C4-2B (cell line): ENCODE measurements at regions not wholly inside any gene's neighbourhood (a gene's known extent, or its start where the extent isn't known, plus 50 kb on each side); places are given as distances from the start of the nearest gene placed in this dataset.

ENCODE experiments used
- H3K27ac ChIP-seq: fragments of 450-650 bp; 2 replicates; pipeline ENCODE4 v1.5.1; 2017
- CTCF ChIP-seq: fragments of 450-650 bp; conservative IDR thresholded peaks from 2 replicates; pipeline ENCODE4 v1.5.1; 2017; ENCODE audit warnings: mild to moderate bottlenecking
- ZFX ChIP-seq: fragments of 450-650 bp; IDR thresholded peaks from 2 replicates; pipeline ENCODE4 v1.6.1; 2017

DNA sequence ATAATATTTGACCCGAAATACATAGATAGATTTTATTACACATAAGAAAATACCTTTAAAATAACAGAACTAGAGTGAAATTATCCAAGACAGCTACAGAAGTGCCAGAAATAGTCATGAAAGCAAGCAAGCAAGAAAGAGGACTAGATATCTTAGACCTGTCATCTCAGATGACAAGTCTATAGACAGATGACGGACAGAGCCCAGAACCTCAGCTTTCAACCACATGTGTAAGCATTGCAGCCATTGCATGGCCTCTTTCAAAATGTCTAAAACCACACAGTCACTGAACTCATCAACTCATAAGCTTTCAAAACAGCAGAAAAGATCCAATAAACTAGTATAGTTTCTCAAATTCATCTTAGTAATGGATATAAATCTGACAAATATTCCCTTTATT lies 59.8 kb upstream of the FHIT start:
- no peak for TF ChIP-seq ZFX
- no peak for TF ChIP-seq CTCF
- H3K27ac ChIP-seq, result no peak overlapping the region

DNA sequence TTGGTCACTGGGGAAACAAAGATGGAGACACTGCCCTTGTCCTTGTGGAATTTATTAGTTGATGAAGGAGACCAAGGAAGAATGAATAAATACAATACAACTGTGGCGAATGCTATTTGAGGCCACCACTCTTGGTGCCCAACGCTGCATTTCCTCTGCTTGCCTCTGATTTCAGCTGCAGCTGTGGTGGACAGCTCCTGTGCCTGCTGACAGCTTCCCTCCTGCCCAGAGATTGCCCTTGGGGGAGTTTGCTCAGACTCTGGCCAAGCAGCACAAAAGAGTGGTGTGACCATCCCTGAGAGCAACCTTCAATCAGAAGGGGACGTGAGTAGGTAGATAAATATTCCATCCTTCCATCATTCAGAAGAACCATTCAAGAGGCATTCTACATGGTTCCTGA lies 64.6 kb upstream of the FHIT start:
- H3K27ac ChIP-seq, result no peak overlapping the region
- TF ChIP-seq CTCF (no peak), ZFX (no peak)

DNA sequence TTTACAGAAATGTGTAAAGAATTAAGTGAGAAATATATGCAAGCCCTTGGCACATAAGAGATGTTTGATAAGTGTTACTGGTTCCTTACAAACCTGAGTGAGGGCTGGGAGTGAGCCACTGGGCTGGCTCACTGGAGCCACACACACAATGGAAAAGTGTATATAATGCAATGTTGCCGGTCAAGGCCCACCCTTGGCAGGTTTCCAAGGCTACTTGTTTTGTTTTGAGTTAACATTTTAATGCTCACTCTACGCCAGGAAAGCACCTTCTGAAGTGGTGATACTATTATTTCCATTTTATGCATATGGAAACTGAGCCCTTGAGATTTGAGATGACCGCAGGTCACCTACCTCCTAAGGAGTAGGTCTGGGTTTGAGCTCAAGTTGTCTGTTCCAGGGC lies 71.8 kb upstream of the FHIT start:
- TF ChIP-seq CTCF (no peak), ZFX (no peak)
- no peak overlapping the region for H3K27ac ChIP-seq

DNA sequence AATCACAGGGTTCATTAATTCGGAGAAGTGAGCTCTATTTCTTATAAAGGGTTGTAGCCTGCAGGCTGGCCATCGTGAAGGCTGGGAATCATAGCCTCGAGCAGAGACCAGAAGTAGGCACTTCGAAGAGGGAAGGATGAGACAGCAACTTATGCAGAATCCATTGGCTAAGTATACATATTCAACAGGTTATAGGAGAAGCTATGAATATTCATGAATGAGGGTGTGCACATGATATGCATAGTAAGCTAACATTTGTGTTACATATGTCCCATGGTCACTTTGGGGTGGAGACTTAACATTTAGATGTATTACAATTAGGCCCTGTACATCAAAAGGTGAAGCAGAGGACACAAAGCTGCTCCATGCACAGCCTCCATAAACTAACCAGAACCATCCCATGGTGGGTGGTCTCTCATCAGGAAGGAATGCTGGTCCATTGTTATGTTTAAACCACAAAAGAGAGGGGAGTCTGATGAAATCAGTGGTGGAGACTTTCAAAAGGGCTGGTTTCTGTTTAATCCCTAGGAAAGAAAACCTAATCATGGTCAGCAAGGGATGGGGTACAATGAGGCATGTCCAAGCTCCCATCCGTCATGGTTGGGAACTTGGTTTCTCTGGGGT lies 80.8 kb upstream of the FHIT start:
- H3K27ac ChIP-seq, result no peak overlapping the region
- TF ChIP-seq ZFX (no peak), CTCF (no peak)

GRCh38 chr3:61333192-61333961 lies 82.1 kb upstream of the FHIT start:
- TF ChIP-seq CTCF (no peak), ZFX (no peak)
- H3K27ac ChIP-seq, result no peak overlapping the region

DNA sequence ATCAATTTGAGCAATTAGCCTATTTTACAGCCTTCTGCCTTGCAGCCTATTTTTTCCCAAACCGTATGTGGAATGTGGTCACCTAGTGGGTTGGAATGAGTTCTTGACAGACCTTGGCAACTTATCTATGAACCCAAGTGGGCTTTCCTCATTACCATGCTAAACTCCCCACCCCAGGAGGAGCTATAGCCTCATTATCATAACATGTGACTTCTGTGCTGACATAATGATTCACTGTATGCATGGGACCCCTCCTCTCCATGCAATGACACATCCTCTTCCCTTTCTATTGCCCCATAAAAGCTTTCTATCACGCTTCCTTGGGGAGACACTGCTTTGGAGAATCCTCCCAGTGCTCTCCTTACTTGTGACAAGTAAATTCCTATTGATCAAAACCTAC lies 83.5 kb upstream of the FHIT start:
- no peak overlapping the region for H3K27ac ChIP-seq
- TF ChIP-seq CTCF (no peak), ZFX (no peak)

- TF ChIP-seq ZFX (no peak), CTCF (no peak)
Observed at GRCh38 chr3:61340931-61341461, 89.7 kb upstream of the FHIT start.

More at GRCh38 chr3:61340931-61341461, 89.7 kb upstream of the FHIT start:
- H3K27ac ChIP-seq, result no peak overlapping the region
